ENCODE measurements at regions not wholly inside any gene's neighbourhood (a gene's known extent, or its start where the extent isn't known, plus 50 kb on each side); places are given as distances from the start of the nearest gene placed in this dataset.
"Not testable (repeated sequence)": the region's sequence is repeated elsewhere in the genome, so short reads cannot be mapped to it uniquely, and the experiment has no call there.

- H3K4me3 Mint-ChIP-seq, H3K9me3 Mint-ChIP-seq, H3K4me1 Mint-ChIP-seq, H3K27me3 Mint-ChIP-seq, H3K27ac Mint-ChIP-seq, H3K36me3 Mint-ChIP-seq: not testable (repeated sequence)
These were observed 5408.3 kb upstream of the TPTE start for GRCh38 chr21:5113092-5113491.

DNA sequence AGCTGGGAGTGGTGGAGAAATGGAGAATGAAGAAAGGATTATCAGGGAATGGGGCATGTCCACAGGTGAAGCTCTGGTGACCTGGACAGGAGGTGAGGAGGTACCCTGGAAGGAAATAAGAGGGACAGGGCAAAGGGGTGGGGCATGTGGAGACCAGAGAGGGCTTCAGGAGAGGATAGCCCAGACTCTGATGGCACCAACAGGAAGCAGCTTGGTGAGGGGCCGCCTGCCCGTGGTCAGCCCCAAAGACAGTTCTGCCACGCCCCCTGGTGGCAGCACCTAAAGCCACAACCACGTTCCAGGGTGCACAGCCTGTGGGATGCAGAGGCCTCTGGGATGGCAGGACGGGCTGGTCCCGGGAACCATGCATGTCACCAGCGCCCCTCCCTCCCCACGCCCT lies 5406.9 kb upstream of the TPTE start:
- not testable (repeated sequence) for H3K4me3 Mint-ChIP-seq, H3K27ac Mint-ChIP-seq, H3K4me1 Mint-ChIP-seq, H3K36me3 Mint-ChIP-seq, H3K9me3 Mint-ChIP-seq, H3K27me3 Mint-ChIP-seq

GRCh38 chr21:5114893-5115645 lies 5406.3 kb upstream of the TPTE start:
- H3K36me3 Mint-ChIP-seq, H3K4me1 Mint-ChIP-seq, H3K4me3 Mint-ChIP-seq, H3K9me3 Mint-ChIP-seq, H3K27me3 Mint-ChIP-seq, H3K27ac Mint-ChIP-seq: not testable (repeated sequence)

DNA sequence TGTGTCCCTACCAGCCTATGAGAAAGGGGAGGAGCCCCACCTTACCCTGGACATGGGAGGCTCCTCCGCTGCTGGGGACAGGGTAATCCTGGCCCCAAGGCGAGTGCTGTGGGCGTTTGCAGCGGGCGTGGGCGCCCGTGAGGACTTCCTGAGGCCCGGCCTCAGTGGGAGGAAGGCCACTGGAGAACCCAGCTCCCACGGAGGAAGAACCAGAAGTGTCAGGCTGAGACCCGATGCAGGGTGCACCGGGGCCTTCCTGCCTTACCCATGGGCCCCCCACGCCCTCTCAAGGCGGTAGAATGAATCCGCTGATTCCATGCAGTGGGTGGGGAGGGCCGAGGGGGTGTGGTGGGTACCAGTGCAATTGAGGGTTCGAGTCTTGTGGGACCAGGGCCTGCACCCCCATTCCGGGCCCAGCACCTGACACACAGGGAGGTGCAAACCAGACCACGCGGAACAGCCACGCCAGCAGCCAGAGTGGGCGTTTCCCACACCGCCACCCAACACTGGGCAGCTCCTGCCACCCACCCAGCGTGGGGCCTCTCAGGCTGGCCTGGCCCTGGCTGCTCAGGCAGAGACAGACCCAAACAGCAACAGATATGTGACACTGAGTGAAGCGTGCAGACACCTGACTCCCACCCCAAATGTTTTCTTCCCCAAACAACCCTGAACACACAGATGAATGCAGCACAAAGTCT lies 5405.6 kb upstream of the TPTE start:
- H3K4me3 Mint-ChIP-seq, H3K27ac Mint-ChIP-seq, H3K27me3 Mint-ChIP-seq, H3K4me1 Mint-ChIP-seq, H3K36me3 Mint-ChIP-seq, H3K9me3 Mint-ChIP-seq: not testable (repeated sequence)

- H3K4me1 Mint-ChIP-seq, H3K36me3 Mint-ChIP-seq, H3K27me3 Mint-ChIP-seq, H3K9me3 Mint-ChIP-seq, H3K27ac Mint-ChIP-seq, H3K4me3 Mint-ChIP-seq: not testable (repeated sequence)
These were observed 5404.8 kb upstream of the TPTE start for GRCh38 chr21:5116344-5117123.

DNA sequence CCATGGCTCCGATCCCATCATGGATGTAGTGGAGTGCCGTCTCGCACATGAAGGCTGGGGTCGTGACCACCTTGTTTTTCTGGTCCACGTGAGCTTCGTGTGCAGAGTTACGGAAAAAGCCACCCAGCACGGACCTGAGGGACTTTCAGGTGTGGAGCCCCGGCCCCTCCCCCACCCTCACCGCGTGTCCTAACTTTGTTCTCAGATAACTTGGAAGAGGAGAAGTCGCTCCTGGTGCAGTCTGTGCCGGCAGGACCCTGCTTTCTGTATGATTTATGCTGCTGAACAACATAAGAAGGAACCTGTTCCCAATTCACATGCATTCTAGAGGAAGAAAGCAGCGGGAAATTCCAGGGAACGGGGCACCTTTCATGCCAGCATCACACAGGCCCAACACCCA lies 5404.2 kb upstream of the TPTE start:
- H3K4me3 Mint-ChIP-seq, H3K27ac Mint-ChIP-seq, H3K9me3 Mint-ChIP-seq, H3K27me3 Mint-ChIP-seq, H3K36me3 Mint-ChIP-seq, H3K4me1 Mint-ChIP-seq: not testable (repeated sequence)

DNA sequence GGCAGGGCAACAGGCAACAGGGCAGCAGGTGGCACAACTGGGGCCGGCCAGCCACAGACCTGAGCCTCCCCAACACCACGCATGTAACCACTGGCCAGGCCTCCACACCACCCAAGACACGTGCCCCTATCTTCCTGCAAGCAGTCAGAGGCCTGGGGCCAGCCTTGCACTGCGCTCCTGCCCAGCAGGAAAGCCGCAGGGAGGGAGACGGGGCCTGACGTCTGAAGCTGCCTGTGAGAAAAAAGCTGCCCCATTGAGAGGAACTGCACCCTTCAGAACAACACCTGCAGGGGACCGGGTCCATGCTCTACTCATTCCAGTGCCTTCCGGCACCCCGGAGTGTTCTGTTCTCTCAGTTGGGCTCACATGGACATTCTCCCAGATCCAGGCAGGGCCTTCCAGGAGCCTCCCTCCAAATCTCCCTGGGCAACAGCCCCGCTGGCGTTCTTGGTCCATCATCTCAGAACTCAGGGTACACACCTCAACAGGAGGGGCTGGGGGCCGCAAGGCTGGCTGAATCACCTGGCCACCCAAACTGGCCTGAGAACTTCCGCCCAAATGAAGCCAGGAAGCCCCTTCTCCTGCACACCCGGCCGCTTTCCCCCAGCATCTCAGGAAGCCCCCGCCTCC lies 5403.6 kb upstream of the TPTE start:
- H3K4me1 Mint-ChIP-seq, H3K27me3 Mint-ChIP-seq, H3K27ac Mint-ChIP-seq, H3K4me3 Mint-ChIP-seq, H3K36me3 Mint-ChIP-seq, H3K9me3 Mint-ChIP-seq: not testable (repeated sequence)

- not testable (repeated sequence) for H3K4me1 Mint-ChIP-seq, H3K4me3 Mint-ChIP-seq, H3K9me3 Mint-ChIP-seq, H3K27ac Mint-ChIP-seq, H3K27me3 Mint-ChIP-seq, H3K36me3 Mint-ChIP-seq
These were observed 5403.1 kb upstream of the TPTE start for GRCh38 chr21:5118296-5118679.

DNA sequence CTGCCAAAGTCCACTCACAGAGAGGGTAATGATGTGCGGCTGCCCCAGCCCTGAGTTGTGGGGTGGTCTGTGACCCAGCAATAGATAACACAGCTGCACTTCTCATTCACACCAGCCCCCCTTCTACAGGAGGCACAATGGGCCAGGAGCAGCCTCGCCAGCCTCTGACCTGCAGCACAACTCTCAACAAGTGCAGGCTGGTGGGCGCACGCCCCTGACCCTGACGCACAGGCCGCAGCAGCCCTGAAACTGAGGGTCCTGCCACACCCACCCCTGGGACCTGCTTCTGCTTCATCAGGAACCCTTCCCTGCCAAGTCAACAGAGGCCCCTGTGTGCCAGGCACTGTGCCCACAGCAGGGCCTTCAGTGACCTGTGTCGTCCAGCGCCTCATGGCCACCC lies 5402.2 kb upstream of the TPTE start:
- not testable (repeated sequence) for H3K27me3 Mint-ChIP-seq, H3K9me3 Mint-ChIP-seq, H3K36me3 Mint-ChIP-seq, H3K27ac Mint-ChIP-seq, H3K4me1 Mint-ChIP-seq, H3K4me3 Mint-ChIP-seq

DNA sequence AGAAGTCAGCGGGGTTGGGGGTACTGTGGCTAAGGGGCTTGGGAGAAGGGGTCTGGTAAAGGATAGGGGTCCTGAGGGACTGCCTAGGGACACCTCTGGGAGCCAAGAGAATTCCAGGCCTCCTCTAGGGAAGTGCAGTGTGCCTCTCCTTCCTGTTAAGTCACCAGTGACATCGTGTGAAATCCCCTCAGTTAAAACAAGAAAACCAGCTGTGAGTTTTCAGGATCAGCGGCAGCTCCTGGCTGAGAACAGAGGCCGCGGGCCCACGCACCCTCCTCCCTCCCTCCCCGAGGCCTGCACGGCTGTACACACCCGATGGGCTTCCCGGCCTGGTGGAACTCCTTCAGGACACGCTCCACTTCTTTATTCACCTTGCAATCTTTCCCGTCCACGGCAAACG lies 5400.0 kb upstream of the TPTE start:
- not testable (repeated sequence) for H3K4me1 Mint-ChIP-seq, H3K27me3 Mint-ChIP-seq, H3K9me3 Mint-ChIP-seq, H3K27ac Mint-ChIP-seq, H3K4me3 Mint-ChIP-seq, H3K36me3 Mint-ChIP-seq

GRCh38 chr21:5121849-5122248 lies 5399.5 kb upstream of the TPTE start:
- H3K36me3 Mint-ChIP-seq, H3K27ac Mint-ChIP-seq, H3K9me3 Mint-ChIP-seq, H3K27me3 Mint-ChIP-seq, H3K4me1 Mint-ChIP-seq: not testable (repeated sequence)
- peak overlapping the region; percentile 44 for H3K4me3 Mint-ChIP-seq

GRCh38 chr21:5123655-5124054 lies 5397.7 kb upstream of the TPTE start:
- not testable (repeated sequence) for H3K4me3 Mint-ChIP-seq, H3K27ac Mint-ChIP-seq, H3K36me3 Mint-ChIP-seq, H3K27me3 Mint-ChIP-seq, H3K9me3 Mint-ChIP-seq, H3K4me1 Mint-ChIP-seq

DNA sequence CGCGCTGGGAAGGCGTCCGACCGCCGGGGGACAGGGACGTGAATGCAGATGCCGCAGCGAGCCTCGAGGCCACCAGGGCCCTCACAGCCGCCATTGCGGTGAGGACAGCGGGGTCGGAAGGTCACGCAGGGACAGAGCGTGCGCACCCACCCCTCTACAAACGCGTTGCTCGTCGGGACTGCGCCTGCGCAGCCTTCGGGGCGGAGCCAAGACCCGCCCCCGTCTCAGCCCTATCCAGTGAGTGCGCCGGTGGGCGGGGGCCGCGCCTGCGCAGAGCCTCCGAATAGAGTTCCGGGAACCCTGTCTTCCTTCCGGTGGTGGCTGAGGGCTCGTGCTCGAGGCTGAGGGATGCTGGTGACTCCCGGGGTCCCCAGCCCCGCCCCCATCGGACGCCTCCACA lies 5393.1 kb upstream of the TPTE start:
- not testable (repeated sequence) for H3K4me1 Mint-ChIP-seq, H3K27me3 Mint-ChIP-seq, H3K9me3 Mint-ChIP-seq, H3K27ac Mint-ChIP-seq, H3K36me3 Mint-ChIP-seq
- peak overlapping the region; percentile 64 for H3K4me3 Mint-ChIP-seq

GRCh38 chr21:5133824-5134223 lies 5387.6 kb upstream of the TPTE start:
- H3K27ac Mint-ChIP-seq, H3K36me3 Mint-ChIP-seq, H3K27me3 Mint-ChIP-seq, H3K9me3 Mint-ChIP-seq, H3K4me1 Mint-ChIP-seq, H3K4me3 Mint-ChIP-seq: not testable (repeated sequence)

DNA sequence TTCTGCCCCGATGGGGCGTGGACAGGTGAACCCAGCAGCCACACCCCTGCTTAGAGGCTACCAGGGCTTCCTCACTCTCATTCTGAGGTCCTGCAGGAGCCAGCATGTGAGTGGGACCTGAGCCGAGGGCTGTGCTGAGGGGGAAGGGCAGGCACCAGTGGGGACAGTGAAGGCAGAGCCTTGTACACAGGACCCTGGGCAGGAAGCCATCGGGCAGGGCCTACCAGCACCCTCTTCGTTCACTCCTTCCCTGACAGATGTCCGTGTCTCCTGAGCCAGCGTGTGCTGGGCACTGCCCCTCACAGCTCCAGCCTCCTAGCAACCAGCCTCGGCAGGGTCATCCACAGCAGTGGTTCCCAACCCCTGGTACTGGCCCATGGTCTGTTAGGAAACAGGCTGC lies 5385.0 kb upstream of the TPTE start:
- H3K27me3 Mint-ChIP-seq, H3K4me3 Mint-ChIP-seq, H3K27ac Mint-ChIP-seq, H3K9me3 Mint-ChIP-seq, H3K4me1 Mint-ChIP-seq, H3K36me3 Mint-ChIP-seq: not testable (repeated sequence)

DNA sequence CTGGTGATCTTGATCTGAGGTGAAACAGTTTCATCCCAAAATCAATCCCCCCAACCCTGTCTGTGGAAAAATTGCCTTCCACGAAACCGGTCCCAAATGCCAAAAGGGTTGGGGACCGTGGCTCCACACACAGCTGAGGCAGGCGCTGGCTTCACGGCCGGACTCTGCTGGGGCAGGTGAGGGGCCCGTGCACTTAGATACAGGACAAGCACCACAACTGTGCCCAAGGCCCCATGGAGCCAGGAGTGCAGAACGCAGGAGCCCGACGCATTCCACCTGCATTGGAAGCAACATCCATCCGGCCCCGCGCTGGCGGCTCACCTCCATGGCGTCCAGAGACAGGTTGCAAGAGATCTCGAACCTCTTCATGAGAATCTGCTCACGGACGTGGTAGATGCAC lies 5384.4 kb upstream of the TPTE start:
- H3K4me3 Mint-ChIP-seq, H3K27me3 Mint-ChIP-seq, H3K36me3 Mint-ChIP-seq, H3K4me1 Mint-ChIP-seq, H3K27ac Mint-ChIP-seq, H3K9me3 Mint-ChIP-seq: not testable (repeated sequence)
